ENCODE measurements at regions not wholly inside any gene's neighbourhood (a gene's known extent, or its start where the extent isn't known, plus 50 kb on each side); places are given as distances from the start of the nearest gene placed in this dataset.
"Not testable (repeated sequence)": the region's sequence is repeated elsewhere in the genome, so short reads cannot be mapped to it uniquely, and the experiment has no call there.

GRCh38 chrX:26444417-26444816, 228.4 kb downstream of the MAGEB5 start:
- H3K27ac ChIP-seq (ENCODE audit: low read depth in 1 of 3, low read length in 2 of 3); H3K9me3 ChIP-seq (ENCODE audit: control insufficient read depth in 2 of 2, insufficient read depth in 1 of 2, low read depth in 1 of 2, low read length in 1 of 2); H3K4me1 ChIP-seq (ENCODE audit: control insufficient read depth in 3 of 3, insufficient read depth in 2 of 3, low read depth in 1 of 3, low read length in 2 of 3); FAIRE-seq; H3K4me3 ChIP-seq (ENCODE audit: low read depth in 1 of 3, low read length in 3 of 3); H3K27me3 ChIP-seq (ENCODE audit: control insufficient read depth in 3 of 3, insufficient read depth in 3 of 3, low read length in 3 of 3); H3K36me3 ChIP-seq (ENCODE audit: control insufficient read depth in 3 of 3, insufficient read depth in 2 of 3, low read depth in 1 of 3, low read length in 3 of 3); DNase-seq: not testable (repeated sequence)
- 72 to 93% (median 80%) methylated on average over 3 of the region's 3 CpGs for WGBS, 3 donors

- H3K4me1 ChIP-seq (ENCODE audit: control insufficient read depth in 3 of 3, insufficient read depth in 2 of 3, low read depth in 1 of 3, low read length in 2 of 3), result no peaks in the 10 kb centered on the region
- H3K36me3 ChIP-seq (ENCODE audit: control insufficient read depth in 3 of 3, insufficient read depth in 2 of 3, low read depth in 1 of 3, low read length in 3 of 3), result no peaks in the 10 kb centered on the region
- no peaks in the 10 kb centered on the region for H3K9me3 ChIP-seq (ENCODE audit: control insufficient read depth in 2 of 2, insufficient read depth in 1 of 2, low read depth in 1 of 2, low read length in 1 of 2)
- no peak overlapping the region for H3K4me3 ChIP-seq (ENCODE audit: low read depth in 1 of 3, low read length in 3 of 3)
- 30 to 43% (median 35%) methylated on average over 1 of the region's 1 CpG for WGBS, 3 donors
- no peak for FAIRE-seq
- no peak overlapping the region for H3K27ac ChIP-seq (ENCODE audit: low read depth in 1 of 3, low read length in 2 of 3)
- H3K27me3 ChIP-seq (ENCODE audit: control insufficient read depth in 3 of 3, insufficient read depth in 3 of 3, low read length in 3 of 3), result no peaks in the 10 kb centered on the region
- DNase-seq, result peak in 1 of 2 donors; percentile 2
These were observed 226.4 kb downstream of the MAGEB5 start for GRCh38 chrX:26442340-26442739.

GRCh38 chrX:26414534-26414933, 198.6 kb downstream of the MAGEB5 start:
- Histone ChIP-seq H3K4me3 (ENCODE audit: low read depth in 1 of 3, low read length in 3 of 3) (no peak overlapping the region), H3K9me3 (ENCODE audit: control insufficient read depth in 2 of 2, insufficient read depth in 1 of 2, low read depth in 1 of 2, low read length in 1 of 2) (no peaks in the 10 kb centered on the region), H3K4me1 (ENCODE audit: control insufficient read depth in 3 of 3, insufficient read depth in 2 of 3, low read depth in 1 of 3, low read length in 2 of 3) (no peaks in the 10 kb centered on the region), H3K27ac (ENCODE audit: low read depth in 1 of 3, low read length in 2 of 3) (no peak overlapping the region), H3K27me3 (ENCODE audit: control insufficient read depth in 3 of 3, insufficient read depth in 3 of 3, low read length in 3 of 3) (no peaks in the 10 kb centered on the region), H3K36me3 (ENCODE audit: control insufficient read depth in 3 of 3, insufficient read depth in 2 of 3, low read depth in 1 of 3, low read length in 3 of 3) (no peaks in the 10 kb centered on the region)
- FAIRE-seq (no peak), DNase-seq (no peak)
- 32 to 61% (median 47%) methylated on average over 3 of the region's 3 CpGs for WGBS, 3 donors

- no peak for FAIRE-seq
- no peaks in the 10 kb centered on the region for H3K27me3 ChIP-seq (ENCODE audit: control insufficient read depth in 3 of 3, insufficient read depth in 3 of 3, low read length in 3 of 3)
These were observed 195.1 kb downstream of the MAGEB5 start for GRCh38 chrX:26411045-26411444.

GRCh38 chrX:26409636-26410035, 193.7 kb downstream of the MAGEB5 start:
- no peaks in the 10 kb centered on the region for H3K36me3 ChIP-seq (ENCODE audit: control insufficient read depth in 3 of 3, insufficient read depth in 2 of 3, low read depth in 1 of 3, low read length in 3 of 3)
- no peaks in the 10 kb centered on the region for H3K9me3 ChIP-seq (ENCODE audit: control insufficient read depth in 2 of 2, insufficient read depth in 1 of 2, low read depth in 1 of 2, low read length in 1 of 2)
- no peak overlapping the region for H3K27ac ChIP-seq (ENCODE audit: low read depth in 1 of 3, low read length in 2 of 3)
- 42 to 53% (median 43%) methylated on average over 5 of the region's 5 CpGs for WGBS, 3 donors
- no peaks in the 10 kb centered on the region for H3K27me3 ChIP-seq (ENCODE audit: control insufficient read depth in 3 of 3, insufficient read depth in 3 of 3, low read length in 3 of 3)
- no peak for FAIRE-seq
- H3K4me1 ChIP-seq (ENCODE audit: control insufficient read depth in 3 of 3, insufficient read depth in 2 of 3, low read depth in 1 of 3, low read length in 2 of 3), result no peaks in the 10 kb centered on the region
- no peak overlapping the region for H3K4me3 ChIP-seq (ENCODE audit: low read depth in 1 of 3, low read length in 3 of 3)
- no peak for DNase-seq

More at GRCh38 chrX:26411045-26411444, 195.1 kb downstream of the MAGEB5 start:
- 40 to 71% (median 61%) methylated on average over 1 of the region's 1 CpG for WGBS, 3 donors
- no peaks in the 10 kb centered on the region for H3K36me3 ChIP-seq (ENCODE audit: control insufficient read depth in 3 of 3, insufficient read depth in 2 of 3, low read depth in 1 of 3, low read length in 3 of 3)
- H3K27ac ChIP-seq (ENCODE audit: low read depth in 1 of 3, low read length in 2 of 3), result no peak overlapping the region
- no peaks in the 10 kb centered on the region for H3K4me1 ChIP-seq (ENCODE audit: control insufficient read depth in 3 of 3, insufficient read depth in 2 of 3, low read depth in 1 of 3, low read length in 2 of 3)
- no peak for DNase-seq
- H3K4me3 ChIP-seq (ENCODE audit: low read depth in 1 of 3, low read length in 3 of 3), result no peak overlapping the region
- H3K9me3 ChIP-seq (ENCODE audit: control insufficient read depth in 2 of 2, insufficient read depth in 1 of 2, low read depth in 1 of 2, low read length in 1 of 2), result no peaks in the 10 kb centered on the region

GRCh38 chrX:26387906-26388305, 171.9 kb downstream of the MAGEB5 start:
- no peaks in the 10 kb centered on the region for H3K36me3 ChIP-seq (ENCODE audit: control insufficient read depth in 3 of 3, insufficient read depth in 2 of 3, low read depth in 1 of 3, low read length in 3 of 3)
- DNase-seq (no peak), FAIRE-seq (no peak)
- no peaks in the 10 kb centered on the region for H3K27me3 ChIP-seq (ENCODE audit: control insufficient read depth in 3 of 3, insufficient read depth in 3 of 3, low read length in 3 of 3)
- no peak overlapping the region for H3K4me3 ChIP-seq (ENCODE audit: low read depth in 1 of 3, low read length in 3 of 3)
- H3K27ac ChIP-seq (ENCODE audit: low read depth in 1 of 3, low read length in 2 of 3), result no peak overlapping the region
- no peaks in the 10 kb centered on the region for H3K4me1 ChIP-seq (ENCODE audit: control insufficient read depth in 3 of 3, insufficient read depth in 2 of 3, low read depth in 1 of 3, low read length in 2 of 3)
- H3K9me3 ChIP-seq (ENCODE audit: control insufficient read depth in 2 of 2, insufficient read depth in 1 of 2, low read depth in 1 of 2, low read length in 1 of 2), result no peaks in the 10 kb centered on the region
- WGBS, 3 donors, result 60 to 80% (median 79%) methylated on average over 4 of the region's 4 CpGs

- no peak overlapping the region for H3K27ac ChIP-seq (ENCODE audit: low read depth in 1 of 3, low read length in 2 of 3)
- WGBS, 3 donors, result 34 to 48% (median 44%) methylated on average over 5 of the region's 5 CpGs
- no peak for FAIRE-seq
- H3K9me3 ChIP-seq (ENCODE audit: control insufficient read depth in 2 of 2, insufficient read depth in 1 of 2, low read depth in 1 of 2, low read length in 1 of 2), result no peaks in the 10 kb centered on the region
- H3K36me3 ChIP-seq (ENCODE audit: control insufficient read depth in 3 of 3, insufficient read depth in 2 of 3, low read depth in 1 of 3, low read length in 3 of 3), result no peaks in the 10 kb centered on the region
- no peaks in the 10 kb centered on the region for H3K4me1 ChIP-seq (ENCODE audit: control insufficient read depth in 3 of 3, insufficient read depth in 2 of 3, low read depth in 1 of 3, low read length in 2 of 3)
- H3K4me3 ChIP-seq (ENCODE audit: low read depth in 1 of 3, low read length in 3 of 3), result no peak overlapping the region
- DNase-seq, result no peak
- no peaks in the 10 kb centered on the region for H3K27me3 ChIP-seq (ENCODE audit: control insufficient read depth in 3 of 3, insufficient read depth in 3 of 3, low read length in 3 of 3)
These were observed 160.2 kb downstream of the MAGEB5 start for GRCh38 chrX:26376037-26376708.

- Histone ChIP-seq H3K36me3 (ENCODE audit: control insufficient read depth in 3 of 3, insufficient read depth in 2 of 3, low read depth in 1 of 3, low read length in 3 of 3) (no peaks in the 10 kb centered on the region), H3K9me3 (ENCODE audit: control insufficient read depth in 2 of 2, insufficient read depth in 1 of 2, low read depth in 1 of 2, low read length in 1 of 2) (no peaks in the 10 kb centered on the region), H3K27me3 (ENCODE audit: control insufficient read depth in 3 of 3, insufficient read depth in 3 of 3, low read length in 3 of 3) (no peaks in the 10 kb centered on the region), H3K4me3 (ENCODE audit: low read depth in 1 of 3, low read length in 3 of 3) (no peak overlapping the region), H3K27ac (ENCODE audit: low read depth in 1 of 3, low read length in 2 of 3) (no peak overlapping the region), H3K4me1 (ENCODE audit: control insufficient read depth in 3 of 3, insufficient read depth in 2 of 3, low read depth in 1 of 3, low read length in 2 of 3) (no peaks in the 10 kb centered on the region)
- 61 to 79% (median 63%) methylated on average over 3 of the region's 3 CpGs for WGBS, 3 donors
- DNase-seq, result no peak
- no peak for FAIRE-seq
These were observed 159.4 kb downstream of the MAGEB5 start for GRCh38 chrX:26375346-26375745.

- Histone ChIP-seq H3K4me3 (ENCODE audit: low read depth in 1 of 3, low read length in 3 of 3) (no peak overlapping the region), H3K27me3 (ENCODE audit: control insufficient read depth in 3 of 3, insufficient read depth in 3 of 3, low read length in 3 of 3) (no peaks in the 10 kb centered on the region), H3K9me3 (ENCODE audit: control insufficient read depth in 2 of 2, insufficient read depth in 1 of 2, low read depth in 1 of 2, low read length in 1 of 2) (no peaks in the 10 kb centered on the region), H3K27ac (ENCODE audit: low read depth in 1 of 3, low read length in 2 of 3) (no peak overlapping the region), H3K36me3 (ENCODE audit: control insufficient read depth in 3 of 3, insufficient read depth in 2 of 3, low read depth in 1 of 3, low read length in 3 of 3) (no peaks in the 10 kb centered on the region), H3K4me1 (ENCODE audit: control insufficient read depth in 3 of 3, insufficient read depth in 2 of 3, low read depth in 1 of 3, low read length in 2 of 3) (no peaks in the 10 kb centered on the region)
- 75 to 84% (median 77%) methylated on average over 5 of the region's 5 CpGs for WGBS, 3 donors
- DNase-seq (no peak), FAIRE-seq (no peak)
These were observed 157.9 kb downstream of the MAGEB5 start for GRCh38 chrX:26373829-26374228.
